Fibroblast of mammary gland (primary cell): ENCODE measurements at regions not wholly inside any gene's neighbourhood (a gene's known extent, or its start where the extent isn't known, plus 50 kb on each side); places are given as distances from the start of the nearest gene placed in this dataset.

Experiments
- DNase-seq: peaks from one replicate; pipeline ENCODE4 v3.0.0-alpha.2; 2010; ENCODE audit warnings: low read depth
- H3K4me3 ChIP-seq: 2 replicates; pipeline ENCODE4 v1.5.1; 2011; ENCODE audit warnings: low read depth, mild to moderate bottlenecking, low read length, moderate library complexity; ENCODE audit not compliant: control insufficient read depth
- TF ChIP-seq, protein P1 (sequence below): conservative IDR thresholded peaks from 2 replicates; pipeline ENCODE4 v1.5.1; 2011; ENCODE audit warnings: low read depth, low read length, inconsistent platforms; ENCODE audit not compliant: control insufficient read depth, insufficient read depth

DNA sequence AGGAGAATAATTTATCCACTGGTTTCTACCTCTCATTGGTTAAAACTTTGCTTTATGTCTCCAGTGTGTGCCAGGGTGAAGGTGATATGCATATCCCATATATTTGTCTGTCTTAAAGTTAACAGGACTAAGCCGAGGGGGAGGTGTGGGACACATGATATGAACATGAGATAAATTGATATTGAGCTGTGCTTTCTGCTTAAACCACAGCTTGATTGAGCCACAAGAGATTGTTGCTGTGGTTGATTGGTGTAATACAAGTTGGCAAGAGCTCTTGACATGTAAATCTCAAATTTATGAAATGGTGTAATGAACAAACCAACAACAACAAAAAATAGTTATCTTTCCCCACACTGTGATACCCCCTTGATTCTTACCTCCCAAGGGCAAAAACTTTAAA, 1295.5 kb upstream of the NCAM2 start:
- no peak for DNase-seq
- TF ChIP-seq, protein P1, sequence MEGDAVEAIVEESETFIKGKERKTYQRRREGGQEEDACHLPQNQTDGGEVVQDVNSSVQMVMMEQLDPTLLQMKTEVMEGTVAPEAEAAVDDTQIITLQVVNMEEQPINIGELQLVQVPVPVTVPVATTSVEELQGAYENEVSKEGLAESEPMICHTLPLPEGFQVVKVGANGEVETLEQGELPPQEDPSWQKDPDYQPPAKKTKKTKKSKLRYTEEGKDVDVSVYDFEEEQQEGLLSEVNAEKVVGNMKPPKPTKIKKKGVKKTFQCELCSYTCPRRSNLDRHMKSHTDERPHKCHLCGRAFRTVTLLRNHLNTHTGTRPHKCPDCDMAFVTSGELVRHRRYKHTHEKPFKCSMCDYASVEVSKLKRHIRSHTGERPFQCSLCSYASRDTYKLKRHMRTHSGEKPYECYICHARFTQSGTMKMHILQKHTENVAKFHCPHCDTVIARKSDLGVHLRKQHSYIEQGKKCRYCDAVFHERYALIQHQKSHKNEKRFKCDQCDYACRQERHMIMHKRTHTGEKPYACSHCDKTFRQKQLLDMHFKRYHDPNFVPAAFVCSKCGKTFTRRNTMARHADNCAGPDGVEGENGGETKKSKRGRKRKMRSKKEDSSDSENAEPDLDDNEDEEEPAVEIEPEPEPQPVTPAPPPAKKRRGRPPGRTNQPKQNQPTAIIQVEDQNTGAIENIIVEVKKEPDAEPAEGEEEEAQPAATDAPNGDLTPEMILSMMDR: no peak
- no peak overlapping the region for H3K4me3 ChIP-seq

DNA sequence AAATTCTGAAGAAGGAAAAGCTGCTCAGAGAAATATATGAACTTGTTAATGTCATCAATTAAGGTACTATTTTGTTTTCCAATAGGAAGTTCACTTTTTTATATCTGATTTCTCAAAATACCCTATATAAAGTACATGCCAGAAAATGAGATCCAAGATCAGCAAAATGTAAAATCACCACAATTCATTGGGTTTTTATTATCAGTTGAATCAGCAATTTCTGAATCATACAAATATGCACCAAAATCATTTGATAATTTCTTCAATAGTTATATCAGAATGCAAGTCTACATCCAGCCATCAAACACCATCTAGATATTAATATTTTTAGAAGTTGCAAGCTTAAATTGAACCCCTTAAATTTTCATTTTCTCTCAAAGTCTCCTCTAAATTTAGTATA, 1293.4 kb upstream of the NCAM2 start:
- no peak for DNase-seq
- H3K4me3 ChIP-seq: no peak overlapping the region
- TF ChIP-seq, protein P1: no peak

DNA sequence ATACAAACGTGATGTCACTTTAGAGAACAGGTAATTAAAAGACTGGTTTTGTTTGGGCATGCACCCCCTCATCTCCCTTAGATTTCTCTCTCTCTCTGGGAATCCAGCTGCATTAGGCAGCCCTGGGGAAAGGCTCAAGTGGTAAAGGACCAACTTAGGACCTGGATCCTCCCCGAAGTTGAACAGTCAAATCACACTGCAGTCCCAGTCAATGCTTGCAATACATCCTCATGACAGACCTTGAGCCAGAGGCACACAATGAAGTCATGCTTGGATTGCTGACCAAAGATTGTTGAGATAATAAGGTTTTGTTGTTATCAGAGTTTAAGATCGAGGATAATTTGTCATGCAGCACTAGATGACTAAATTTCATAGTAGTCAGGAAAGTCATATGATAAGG, 1285.8 kb upstream of the NCAM2 start:
- H3K4me3 ChIP-seq: no peak overlapping the region
- DNase-seq: no peak
- TF ChIP-seq, protein P1: no peak

DNA sequence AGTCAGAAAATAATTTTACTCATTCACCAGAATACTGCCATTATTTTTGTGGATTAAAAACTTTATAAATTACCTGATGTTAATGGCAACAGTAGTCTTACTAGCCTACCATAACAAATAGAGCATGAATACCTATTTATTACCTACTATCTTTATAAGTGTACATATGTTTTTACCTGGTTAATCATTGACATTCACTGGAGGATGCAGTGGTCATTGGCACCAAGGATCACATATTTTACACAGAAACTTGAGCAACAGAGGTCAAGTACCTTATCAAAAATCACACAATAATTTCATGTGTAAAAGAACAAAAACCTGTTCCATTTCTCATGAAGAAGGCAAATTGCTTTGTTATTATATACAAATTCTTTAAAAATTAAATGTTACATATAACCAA, 1284.9 kb upstream of the NCAM2 start:
- no peak overlapping the region for H3K4me3 ChIP-seq
- TF ChIP-seq, protein P1: no peak
- DNase-seq: no peak

DNA sequence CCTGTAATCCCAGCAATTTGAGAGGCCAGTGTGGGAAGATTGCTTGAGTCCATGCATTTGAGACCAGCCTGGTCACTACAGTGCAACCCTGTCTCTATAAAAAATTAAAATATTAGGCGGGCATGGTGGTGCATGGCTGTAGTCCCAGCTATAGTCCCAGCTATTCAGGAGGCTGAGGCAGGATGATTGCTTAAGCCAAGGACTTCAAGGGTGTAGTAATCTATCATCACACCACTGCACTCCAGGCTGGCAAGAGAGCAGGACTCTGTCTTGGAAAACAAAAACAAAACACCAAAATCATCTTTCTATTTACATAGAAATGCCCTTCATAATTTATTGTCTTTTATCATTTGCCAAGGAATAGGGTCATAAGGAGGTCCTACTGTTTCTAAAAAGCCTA, 1274.1 kb upstream of the NCAM2 start:
- DNase-seq: no peak
- no peak overlapping the region for H3K4me3 ChIP-seq
- TF ChIP-seq, protein P1: no peak

DNA sequence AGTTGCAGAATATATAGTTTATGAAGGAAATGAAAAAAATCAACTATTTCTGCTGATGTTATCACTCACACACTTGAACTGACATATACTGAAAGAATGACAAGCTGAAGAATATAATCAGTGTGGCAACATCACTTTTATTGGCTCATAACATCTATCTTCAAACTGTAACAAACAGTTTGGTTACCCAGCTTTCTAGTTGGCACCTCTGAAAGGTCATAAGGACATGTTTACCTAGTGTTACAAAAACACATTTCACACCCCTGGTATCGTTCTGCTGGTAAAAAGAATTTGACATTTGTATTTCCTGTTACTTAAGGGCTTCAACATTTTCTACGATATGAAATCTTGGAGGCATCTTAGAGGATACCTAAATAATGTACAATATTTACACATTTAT, 1267.0 kb upstream of the NCAM2 start:
- no peak overlapping the region for H3K4me3 ChIP-seq
- no peak for DNase-seq
- TF ChIP-seq, protein P1: no peak

DNA sequence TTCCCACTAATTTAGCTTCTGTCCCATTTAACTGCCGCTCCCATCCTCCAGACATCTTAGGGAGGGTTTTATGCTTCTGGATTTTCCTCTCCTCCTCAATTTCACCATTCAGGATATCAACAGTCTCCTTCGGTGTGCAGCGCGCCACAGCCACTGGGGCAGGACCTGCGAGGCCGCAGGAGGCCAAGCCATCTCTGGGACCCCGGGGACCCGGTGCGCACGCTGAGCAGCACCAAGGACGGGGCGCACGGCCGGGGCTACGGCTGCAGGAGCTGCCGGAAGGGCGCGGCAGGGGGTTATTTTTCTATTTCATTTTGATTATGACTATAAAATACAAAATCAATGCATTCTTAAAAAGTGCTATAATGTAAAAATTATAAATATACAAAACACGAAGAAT, 1238.4 kb upstream of the NCAM2 start:
- DNase-seq: no peak
- TF ChIP-seq, protein P1: no peak

More for the DNA sequence above, 1238.4 kb upstream of the NCAM2 start:
- H3K4me3 ChIP-seq: no peak overlapping the region
